Suprapubic skin (tissue), 4 donors: ENCODE measurements at regions not wholly inside any gene's neighbourhood (a gene's known extent, or its start where the extent isn't known, plus 50 kb on each side); places are given as distances from the start of the nearest gene placed in this dataset.

Experiments
- POLR2A ChIP-seq, 2 donors: fragments of 450-650 bp; IDR thresholded peaks; one replicate each; pipeline ENCODE4 v1.6.1; 2017; ENCODE audit warnings: antibody characterized with exemption in 2 of 2, mild to moderate bottlenecking in 2 of 2, moderate library complexity in 2 of 2
- POLR2AphosphoS5 ChIP-seq, 3 donors: sonication (generic); formaldehyde crosslinking; IDR thresholded peaks; one replicate each; pipeline ENCODE4 v1.6.1; 2017; ENCODE audit warnings: antibody characterized with exemption in 3 of 3
- TF ChIP-seq, protein P1 (sequence below), 2 donors: fragments of 200-600 bp in 1 of 2; fragments of 450-650 bp in 1 of 2; sonication (generic) in 1 of 2; IDR thresholded peaks; one replicate each; pipeline ENCODE4 v1.5.1; 2016 to 2019; ENCODE audit warnings: antibody characterized with exemption in 2 of 2, mild to moderate bottlenecking in 1 of 2, moderate library complexity in 1 of 2

DNA sequence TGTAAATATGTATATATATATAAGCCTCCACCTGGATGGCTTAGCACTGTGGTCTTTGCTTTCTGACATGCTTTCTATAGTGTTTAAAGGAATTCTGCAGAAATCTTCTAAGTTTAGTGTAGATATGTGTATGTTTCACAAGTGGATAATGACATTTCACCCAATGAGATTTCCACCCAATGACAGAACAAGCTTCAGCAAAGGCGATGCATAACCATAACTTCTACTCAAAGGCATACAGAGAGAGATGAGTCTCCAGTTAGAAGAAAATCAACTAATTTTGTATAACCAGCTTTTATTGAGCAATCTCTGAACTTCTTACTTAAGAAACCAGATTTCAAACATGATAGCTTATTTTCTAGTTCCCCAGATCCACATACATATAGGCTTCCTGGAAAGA is 134.0 kb downstream of the DYRK2 start:
- TF ChIP-seq, protein P1, sequence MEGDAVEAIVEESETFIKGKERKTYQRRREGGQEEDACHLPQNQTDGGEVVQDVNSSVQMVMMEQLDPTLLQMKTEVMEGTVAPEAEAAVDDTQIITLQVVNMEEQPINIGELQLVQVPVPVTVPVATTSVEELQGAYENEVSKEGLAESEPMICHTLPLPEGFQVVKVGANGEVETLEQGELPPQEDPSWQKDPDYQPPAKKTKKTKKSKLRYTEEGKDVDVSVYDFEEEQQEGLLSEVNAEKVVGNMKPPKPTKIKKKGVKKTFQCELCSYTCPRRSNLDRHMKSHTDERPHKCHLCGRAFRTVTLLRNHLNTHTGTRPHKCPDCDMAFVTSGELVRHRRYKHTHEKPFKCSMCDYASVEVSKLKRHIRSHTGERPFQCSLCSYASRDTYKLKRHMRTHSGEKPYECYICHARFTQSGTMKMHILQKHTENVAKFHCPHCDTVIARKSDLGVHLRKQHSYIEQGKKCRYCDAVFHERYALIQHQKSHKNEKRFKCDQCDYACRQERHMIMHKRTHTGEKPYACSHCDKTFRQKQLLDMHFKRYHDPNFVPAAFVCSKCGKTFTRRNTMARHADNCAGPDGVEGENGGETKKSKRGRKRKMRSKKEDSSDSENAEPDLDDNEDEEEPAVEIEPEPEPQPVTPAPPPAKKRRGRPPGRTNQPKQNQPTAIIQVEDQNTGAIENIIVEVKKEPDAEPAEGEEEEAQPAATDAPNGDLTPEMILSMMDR (IDR thresholded peaks at IDR 0.05), result no peak
- TF ChIP-seq POLR2A (IDR thresholded peaks at IDR 0.05) (no peak), POLR2AphosphoS5 (IDR thresholded peaks at IDR 0.05) (no peak)
